ENCODE measurements at regions not wholly inside any gene's neighbourhood (a gene's known extent, or its start where the extent isn't known, plus 50 kb on each side); places are given as distances from the start of the nearest gene placed in this dataset.

DNA sequence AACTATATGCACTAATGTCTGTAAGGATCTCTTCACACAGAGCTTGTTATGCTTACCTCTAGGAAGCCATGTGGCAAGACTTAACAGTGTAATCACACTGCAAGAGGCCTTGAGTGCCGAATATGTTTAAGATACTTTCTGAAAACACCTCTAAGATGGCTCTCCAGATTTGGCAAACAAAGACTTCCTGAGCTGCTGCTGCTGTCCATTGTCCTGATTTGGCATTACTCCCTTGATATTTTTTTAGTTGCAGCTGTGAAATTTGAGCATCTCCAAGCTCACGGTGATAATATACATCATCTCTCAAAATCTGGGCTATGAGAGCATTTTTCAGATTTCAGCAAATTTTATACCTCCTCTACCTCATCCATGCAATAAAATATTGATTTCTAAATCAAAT, 384.5 kb upstream of the CDH6 start:
- H3K27me3 ChIP-seq (replicated peaks; ENCODE audit: insufficient read depth), result no peaks in the 10 kb centered on the region
- ATAC-seq (ENCODE audit: insufficient number of reproducible peaks, low FRiP score, low read depth) (no peak), DNase-seq (ENCODE audit: low spot score) (no peak)
- H3K4me3 ChIP-seq, result no peak overlapping the region
- no peaks in the 10 kb centered on the region for H3K9me3 ChIP-seq
- TF ChIP-seq CTCF (IDR thresholded peaks at IDR 0.05), result no peak
- H3K4me1 ChIP-seq (ENCODE audit: control insufficient read depth in 1 of 2, low read depth in 2 of 2), result no peaks in the 10 kb centered on the region
- no peaks in the 10 kb centered on the region for H3K36me3 ChIP-seq
- no peak overlapping the region for H3K27ac ChIP-seq

DNA sequence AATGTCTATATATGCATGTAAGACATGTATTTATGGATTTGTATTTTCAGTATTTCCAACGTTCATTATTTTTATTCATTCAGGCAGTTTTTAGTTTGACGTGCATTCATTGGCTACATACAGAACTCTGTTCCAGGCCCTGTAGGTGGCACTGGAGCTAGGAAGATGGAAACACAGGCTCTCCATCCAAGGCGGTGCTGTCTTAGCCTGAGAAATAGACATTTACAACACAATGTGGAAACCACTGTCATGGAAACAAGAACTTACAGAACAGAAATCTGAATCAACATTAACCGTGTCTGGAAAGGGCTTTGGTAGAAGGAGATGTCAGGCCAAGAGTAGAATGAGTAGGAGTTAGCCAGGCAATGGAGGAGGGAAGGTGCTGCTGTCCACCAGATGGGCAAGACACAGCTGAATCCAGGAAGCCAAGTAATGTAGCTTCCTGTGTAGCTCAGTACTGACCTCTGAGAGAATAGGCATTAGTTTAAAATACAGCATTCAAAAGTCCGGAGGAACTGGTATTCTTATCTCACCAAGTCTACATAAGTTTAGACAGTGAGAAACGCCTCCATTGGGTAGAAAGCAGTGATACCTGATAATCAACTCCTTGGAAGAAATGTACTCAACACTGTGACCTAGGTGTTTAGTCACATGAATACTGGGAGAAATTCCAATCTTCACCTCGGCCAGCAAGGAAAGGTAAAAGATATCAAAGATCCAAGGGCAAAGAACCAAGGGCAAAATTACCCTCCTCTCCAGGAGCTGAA, 388.6 kb upstream of the CDH6 start:
- Histone ChIP-seq H3K9me3 (no peaks in the 10 kb centered on the region), H3K4me3 (no peak overlapping the region), H3K27ac (no peak overlapping the region), H3K4me1 (ENCODE audit: control insufficient read depth in 1 of 2, low read depth in 2 of 2) (no peaks in the 10 kb centered on the region), H3K27me3 (replicated peaks; ENCODE audit: insufficient read depth) (no peaks in the 10 kb centered on the region), H3K36me3 (no peaks in the 10 kb centered on the region)
- TF ChIP-seq CTCF (IDR thresholded peaks at IDR 0.05), result no peak
- no peak for DNase-seq (ENCODE audit: low spot score)
- ATAC-seq (ENCODE audit: insufficient number of reproducible peaks, low FRiP score, low read depth), result no peak

- DNase-seq (ENCODE audit: low spot score) (no peak), ATAC-seq (ENCODE audit: insufficient number of reproducible peaks, low FRiP score, low read depth) (no peak)
- Histone ChIP-seq H3K36me3 (no peaks in the 10 kb centered on the region), H3K27me3 (replicated peaks; ENCODE audit: insufficient read depth) (no peaks in the 10 kb centered on the region), H3K27ac (no peak overlapping the region), H3K4me3 (no peak overlapping the region), H3K9me3 (no peaks in the 10 kb centered on the region), H3K4me1 (ENCODE audit: control insufficient read depth in 1 of 2, low read depth in 2 of 2) (no peaks in the 10 kb centered on the region)
- no peak for TF ChIP-seq CTCF (IDR thresholded peaks at IDR 0.05)
Observed at GRCh38 chr5:30802961-30803705, 390.4 kb upstream of the CDH6 start.

DNA sequence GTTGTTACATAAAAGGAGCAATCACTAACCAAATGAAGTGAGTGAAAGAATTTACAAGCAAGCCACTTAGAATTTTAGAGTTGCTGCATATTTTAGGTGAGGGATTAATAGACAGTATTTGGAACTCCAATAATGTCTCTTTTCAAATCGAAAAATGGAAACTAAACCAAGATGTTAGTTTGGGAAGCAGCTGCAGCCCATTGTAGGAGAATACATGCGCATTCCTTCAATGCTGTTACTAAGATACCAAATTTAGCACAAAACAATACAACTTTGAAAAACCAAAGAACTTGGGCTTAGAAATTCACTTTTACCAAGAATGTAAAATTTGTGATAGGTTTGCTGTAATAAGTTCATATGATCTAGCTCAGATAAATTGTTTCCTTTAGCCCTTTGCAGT, 411.8 kb upstream of the CDH6 start:
- no peak for TF ChIP-seq CTCF (IDR thresholded peaks at IDR 0.05)
- no peak for DNase-seq (ENCODE audit: low spot score)
- Histone ChIP-seq H3K36me3 (no peaks in the 10 kb centered on the region), H3K4me1 (ENCODE audit: control insufficient read depth in 1 of 2, low read depth in 2 of 2) (no peaks in the 10 kb centered on the region), H3K9me3 (no peaks in the 10 kb centered on the region), H3K27ac (no peak overlapping the region), H3K27me3 (replicated peaks; ENCODE audit: insufficient read depth) (no peaks in the 10 kb centered on the region), H3K4me3 (no peak overlapping the region)
- ATAC-seq (ENCODE audit: insufficient number of reproducible peaks, low FRiP score, low read depth), result no peak

GRCh38 chr5:30768056-30768690, 425.3 kb upstream of the CDH6 start:
- Histone ChIP-seq H3K27ac (no peak overlapping the region), H3K36me3 (no peaks in the 10 kb centered on the region), H3K4me1 (ENCODE audit: control insufficient read depth in 1 of 2, low read depth in 2 of 2) (peaks cover 0 to 9% of the 10 kb centered on the region in 2 donors), H3K27me3 (replicated peaks; ENCODE audit: insufficient read depth) (no peaks in the 10 kb centered on the region), H3K9me3 (no peaks in the 10 kb centered on the region), H3K4me3 (no peak overlapping the region)
- no peak for TF ChIP-seq CTCF (IDR thresholded peaks at IDR 0.05)
- ATAC-seq (ENCODE audit: insufficient number of reproducible peaks, low FRiP score, low read depth) (no peak), DNase-seq (ENCODE audit: low spot score) (no peak)
